Upper lobe of left lung (tissue), 4 donors: ENCODE measurements at regions not wholly inside any gene's neighbourhood (a gene's known extent, or its start where the extent isn't known, plus 50 kb on each side); places are given as distances from the start of the nearest gene placed in this dataset.

ENCODE experiments used
- CTCF ChIP-seq, 6 experiments: fragments of 450-650 bp in 4 of 6; fragments of 200-600 bp in 2 of 6; sonication (generic) in 2 of 6; IDR thresholded peaks; one replicate each; pipeline ENCODE4 v1.5.1; 2016 to 2019; ENCODE audit warnings: antibody characterized with exemption in 6 of 6
- EP300 ChIP-seq, 4 donors: sonication (generic); formaldehyde crosslinking; IDR thresholded peaks; one replicate each; pipeline ENCODE4 v1.5.1; 2017; ENCODE audit warnings: antibody characterized with exemption in 4 of 4, control low read depth in 2 of 4
- POLR2A ChIP-seq, 4 donors: fragments of 450-650 bp; IDR thresholded peaks; one replicate each; pipeline ENCODE4 v1.5.1; 2016 to 2017; ENCODE audit warnings: antibody characterized with exemption in 4 of 4, mild to moderate bottlenecking in 2 of 4

GRCh38 chr4:159047478-159048165 is 55.3 kb upstream of the RAPGEF2 start:
- TF ChIP-seq CTCF (IDR thresholded peaks at IDR 0.05) (no peak), EP300 (IDR thresholded peaks at IDR 0.05) (no peak), POLR2A (IDR thresholded peaks at IDR 0.05) (no peak)
